HG03045 (cell line): ENCODE measurements at regions not wholly inside any gene's neighbourhood (a gene's known extent, or its start where the extent isn't known, plus 50 kb on each side); places are given as distances from the start of the nearest gene placed in this dataset.

Source experiments
- ATAC-seq: cut with Tn5 transposase; IDR thresholded peaks from one replicate; pipeline ENCODE4 v1.9.1; 2021; ENCODE audit warnings: mild to moderate bottlenecking, moderate library complexity; ENCODE audit not compliant: unreplicated experiment

DNA sequence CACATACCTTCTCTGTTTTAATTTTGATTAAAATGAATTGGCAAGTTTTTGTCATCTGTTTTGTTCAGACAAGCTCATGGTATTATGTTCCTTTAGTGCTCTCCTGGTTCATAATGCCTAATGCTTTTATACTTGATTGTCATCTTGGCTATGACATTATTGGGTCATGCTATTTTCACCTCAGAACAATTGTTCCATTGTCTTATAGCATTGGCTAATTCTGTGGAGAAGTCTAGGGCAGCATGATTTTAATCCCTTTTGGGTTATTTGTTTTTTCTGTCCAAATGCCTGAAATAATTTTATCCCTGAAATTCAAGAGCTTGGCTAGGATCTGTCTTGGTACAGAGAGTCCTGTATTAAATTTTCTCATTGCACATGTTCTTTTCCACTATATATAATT, 83.8 kb upstream of the CCDC85A start:
- ATAC-seq, result no peak

- no peak for ATAC-seq
These were observed 82.9 kb upstream of the CCDC85A start for GRCh38 chr2:56100791-56101312.

DNA sequence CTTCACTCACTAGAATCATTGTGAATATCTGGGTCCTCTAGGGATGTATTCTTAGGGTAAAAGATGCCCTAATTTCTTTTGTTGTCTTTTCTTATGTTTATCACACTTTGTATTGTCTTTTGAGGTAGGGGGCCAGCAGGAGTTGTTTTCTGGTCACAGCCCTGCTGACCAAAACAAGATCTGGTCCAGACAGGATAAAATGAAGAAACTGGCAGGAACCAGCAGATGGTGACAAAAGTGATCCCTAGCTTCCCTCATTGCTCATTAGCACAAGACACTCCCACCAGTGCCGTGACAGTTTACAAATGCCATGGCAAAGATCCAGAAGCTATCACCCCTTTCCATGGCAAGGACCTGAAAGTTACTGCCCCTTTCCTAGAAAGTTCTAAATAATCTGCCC, 81.7 kb upstream of the CCDC85A start:
- no peak for ATAC-seq

- no peak for ATAC-seq
These were observed 80.9 kb upstream of the CCDC85A start for GRCh38 chr2:56102866-56103265.

GRCh38 chr2:56104962-56105361, 78.8 kb upstream of the CCDC85A start:
- no peak for ATAC-seq

- ATAC-seq, result no peak
These were observed 76.1 kb upstream of the CCDC85A start for GRCh38 chr2:56107502-56108220.

DNA sequence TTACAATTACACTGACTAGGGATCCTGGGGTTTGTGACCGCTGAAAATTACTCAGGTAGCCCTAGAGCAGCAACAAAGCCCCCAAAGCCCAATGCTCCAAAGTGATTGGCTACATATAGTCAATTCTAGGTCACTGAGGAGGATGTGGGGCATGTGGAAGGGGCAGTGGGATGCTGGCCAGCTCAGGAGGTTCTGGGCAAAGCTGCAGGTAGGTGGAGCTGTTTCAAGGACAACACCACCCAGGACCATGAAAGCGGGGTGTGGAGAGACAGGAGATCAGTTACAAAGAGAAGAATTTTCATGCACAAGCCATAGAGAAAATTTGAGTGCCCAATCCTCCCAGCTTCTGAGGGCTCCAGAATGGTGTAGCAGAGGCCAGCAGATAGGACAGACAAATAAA, 75.0 kb upstream of the CCDC85A start:
- ATAC-seq, result no peak

DNA sequence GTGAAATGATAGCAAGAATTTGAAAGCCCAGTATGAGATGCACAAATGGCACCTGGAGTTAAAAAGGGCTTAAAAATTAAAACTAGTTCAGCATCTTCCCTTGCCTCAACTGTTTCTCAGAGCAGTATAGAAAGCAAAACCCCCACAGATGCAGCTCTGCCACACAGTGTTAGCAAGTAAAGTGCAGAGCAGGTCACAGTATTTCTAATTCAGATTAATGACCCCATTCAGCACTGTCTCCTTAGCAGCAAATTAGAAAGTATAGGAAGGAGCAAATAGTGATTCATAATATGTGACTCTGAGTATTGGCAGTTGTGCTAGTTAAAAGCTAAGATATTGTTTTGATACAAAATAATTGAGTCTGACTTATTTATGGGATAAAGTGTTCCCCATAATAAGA, 73.8 kb upstream of the CCDC85A start:
- ATAC-seq, result no peak

- ATAC-seq, result no peak
These were observed 70.3 kb upstream of the CCDC85A start for GRCh38 chr2:56113382-56113975.

DNA sequence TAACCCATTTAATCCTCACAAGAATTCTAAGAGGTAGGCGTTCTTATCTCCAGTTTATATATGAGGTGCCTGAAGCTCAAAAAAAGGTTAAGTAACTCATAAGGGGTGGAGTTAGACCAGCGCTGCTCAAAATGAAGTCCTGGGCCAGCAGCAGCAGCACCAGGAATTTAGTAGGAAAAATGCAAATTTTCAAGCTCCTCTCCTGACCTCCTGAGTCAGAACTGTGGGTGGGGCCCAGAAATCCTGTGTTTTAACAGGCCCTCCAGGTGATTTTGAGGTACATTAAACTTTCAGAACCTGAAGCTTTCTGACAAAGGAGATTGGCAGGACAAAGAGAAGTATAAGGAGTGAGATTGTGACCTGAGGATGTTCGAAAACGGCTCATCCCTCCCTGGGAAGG, 66.0 kb upstream of the CCDC85A start:
- ATAC-seq, result no peak

DNA sequence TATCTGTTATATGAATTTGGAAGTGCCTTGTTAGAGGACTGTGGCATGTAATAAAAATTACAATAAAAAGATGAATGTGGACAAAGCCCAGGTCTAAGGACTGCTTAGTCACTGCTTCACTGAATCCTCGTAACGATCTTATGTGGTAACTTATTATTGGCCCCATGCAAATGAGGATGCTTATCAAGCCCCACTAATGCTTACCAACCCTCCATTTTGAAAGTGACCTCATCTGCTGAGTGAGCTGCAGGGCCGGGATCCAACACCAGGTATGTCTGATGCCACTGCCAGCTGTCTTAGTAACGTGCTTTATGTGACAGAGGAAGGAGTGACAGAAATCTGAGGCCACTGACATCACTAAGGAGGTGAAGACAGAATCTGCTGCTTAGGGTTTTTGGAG, 65.3 kb upstream of the CCDC85A start:
- ATAC-seq, result no peak

DNA sequence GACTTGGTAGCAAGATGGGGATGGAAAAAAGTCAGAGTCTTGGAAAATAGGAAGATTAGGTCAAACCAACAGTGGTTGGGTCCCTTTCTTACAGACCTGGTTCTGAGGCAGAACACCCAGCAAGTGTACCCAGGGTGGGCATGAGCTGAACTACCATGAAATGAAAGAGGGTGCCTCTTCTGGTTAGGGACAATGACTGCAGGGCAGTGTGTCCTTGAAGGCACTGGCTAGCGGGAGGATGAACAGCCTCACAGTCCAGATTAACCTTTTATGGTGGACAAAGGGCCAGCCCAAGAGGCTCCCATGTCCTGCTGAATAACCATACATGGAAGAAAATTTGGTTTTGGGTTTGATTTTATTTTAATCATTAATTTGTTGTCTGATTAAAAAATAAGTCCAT, 61.8 kb upstream of the CCDC85A start:
- ATAC-seq, result no peak

- no peak for ATAC-seq
These were observed 60.3 kb upstream of the CCDC85A start for GRCh38 chr2:56123538-56123937.

DNA sequence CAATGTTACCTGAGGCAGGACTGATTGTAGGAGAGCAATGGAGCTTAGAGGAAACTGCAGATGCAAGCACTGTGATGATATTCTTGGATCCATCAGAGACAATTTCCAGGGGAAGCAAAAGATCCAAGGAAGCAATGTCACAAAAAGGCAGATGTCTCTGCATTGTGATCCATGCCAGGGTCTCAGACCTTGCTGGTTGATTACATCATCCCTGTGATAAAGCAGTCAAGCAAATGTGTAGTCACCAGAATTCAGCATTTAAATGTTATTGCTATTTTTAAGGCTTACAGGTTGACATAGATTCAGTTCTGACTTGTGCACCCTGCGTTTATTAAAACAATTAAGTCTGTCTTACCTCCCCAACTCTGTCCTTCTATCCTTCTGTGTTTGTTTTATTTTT, 56.8 kb upstream of the CCDC85A start:
- ATAC-seq, result no peak

GRCh38 chr2:56127463-56128152, 56.2 kb upstream of the CCDC85A start:
- ATAC-seq, result no peak

GRCh38 chr2:56128235-56128634, 55.6 kb upstream of the CCDC85A start:
- ATAC-seq, result no peak

- no peak for ATAC-seq
These were observed 53.2 kb upstream of the CCDC85A start for GRCh38 chr2:56130463-56131070.

DNA sequence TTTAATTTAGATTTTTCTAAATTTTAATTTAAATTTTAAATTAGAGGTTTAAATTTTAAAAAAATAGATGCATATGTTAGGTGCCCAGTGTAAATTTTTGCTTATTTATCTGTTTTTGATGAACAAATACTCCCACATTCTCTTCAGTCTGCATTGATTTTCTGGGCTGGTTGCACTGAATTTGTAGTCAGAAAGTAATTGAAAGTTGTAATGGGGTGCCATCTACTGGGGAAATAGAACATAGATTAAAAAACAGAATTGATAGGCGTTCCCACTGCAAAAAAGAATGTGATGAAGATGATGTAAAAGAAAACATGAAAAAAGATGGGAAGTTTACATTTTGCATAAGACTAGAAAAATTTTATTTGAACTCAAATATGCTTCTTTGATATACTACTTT, 51.7 kb upstream of the CCDC85A start:
- no peak for ATAC-seq

DNA sequence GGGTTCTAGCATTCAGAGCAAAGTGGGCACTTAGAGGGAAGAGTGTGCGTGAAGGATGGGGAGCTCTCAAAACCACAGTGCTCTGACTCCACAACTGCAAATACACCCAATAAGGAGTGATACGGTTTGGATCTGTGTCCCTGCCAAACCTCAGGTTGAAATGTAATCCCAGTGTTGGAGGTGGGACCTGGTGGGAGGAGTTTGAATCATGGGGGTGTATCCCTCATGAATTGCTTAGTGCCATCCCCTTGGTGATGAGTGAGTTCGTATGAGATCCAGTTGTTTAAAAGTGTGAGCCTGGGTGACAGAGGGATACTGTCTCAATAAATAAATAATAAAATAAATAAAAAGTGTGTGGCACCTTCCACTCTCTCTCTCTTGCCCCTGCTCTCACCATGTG, 50.3 kb upstream of the CCDC85A start:
- ATAC-seq, result no peak

GRCh38 chr2:56133931-56134629, 49.7 kb upstream of the CCDC85A start:
- no peak for ATAC-seq
